Neuronal stem cell (in vitro differentiated cells): ENCODE measurements at regions not wholly inside any gene's neighbourhood (a gene's known extent, or its start where the extent isn't known, plus 50 kb on each side); places are given as distances from the start of the nearest gene placed in this dataset.

Experiments
- DNase-seq: peaks from one replicate; pipeline ENCODE4 v3.0.0-alpha.2; 2013; ENCODE audit warnings: low spot score
- H2AFZ ChIP-seq: one replicate; pipeline ENCODE4 v1.6.1; 2013; ENCODE audit warnings: mild to moderate bottlenecking, low read length, inconsistent platforms
- H2AK5ac ChIP-seq: 2 replicates; pipeline ENCODE4 v1.6.1; 2013; ENCODE audit warnings: low read depth, mild to moderate bottlenecking, inconsistent platforms, low read length, moderate library complexity, mixed read lengths
- H2BK120ac ChIP-seq: 2 replicates; pipeline ENCODE4 v1.6.1; 2013; ENCODE audit warnings: low read depth, mild to moderate bottlenecking, inconsistent platforms, low read length, moderate library complexity, mixed read lengths
- H2BK12ac ChIP-seq: one replicate; pipeline ENCODE4 v1.6.1; 2013; ENCODE audit warnings: low read length, inconsistent platforms
- H2BK15ac ChIP-seq: 2 replicates; pipeline ENCODE4 v1.6.1; 2013; ENCODE audit warnings: mild to moderate bottlenecking, low read length, inconsistent platforms, mixed read lengths
- H2BK5ac ChIP-seq: one replicate; pipeline ENCODE4 v1.6.1; 2013; ENCODE audit warnings: inconsistent platforms, mild to moderate bottlenecking, low read length, moderate library complexity
- H3K14ac ChIP-seq: one replicate; pipeline ENCODE4 v1.6.1; 2013; ENCODE audit warnings: low read length, inconsistent platforms
- H3K18ac ChIP-seq: 2 replicates; pipeline ENCODE4 v1.6.1; 2013; ENCODE audit warnings: low read length, inconsistent platforms
- H3K23ac ChIP-seq: 2 replicates; pipeline ENCODE4 v1.6.1; 2013; ENCODE audit warnings: low read depth, mild to moderate bottlenecking, mixed read lengths, low read length, inconsistent platforms; ENCODE audit not compliant: poor library complexity
- H3K27ac ChIP-seq: replicated peaks from 3 replicates; pipeline ENCODE4 v1.5.1; 2013; ENCODE audit warnings: low read length, inconsistent platforms
- H3K27me3 ChIP-seq, 3 experiments: 2 replicates each; pipeline ENCODE4 v1.6.1; 2013; ENCODE audit warnings: low read length in 3 of 3, mild to moderate bottlenecking in 2 of 3, inconsistent platforms in 1 of 3, low read depth in 1 of 3, mixed read lengths in 1 of 3, moderate library complexity in 1 of 3; ENCODE audit not compliant: control insufficient read depth in 3 of 3, insufficient read depth in 3 of 3
- H3K36me3 ChIP-seq, 2 donors: replicated peaks in 1 of 2; 2 replicates each; pipeline ENCODE4 v1.6.1; 2013; ENCODE audit warnings: low read length in 2 of 2; ENCODE audit not compliant: control insufficient read depth in 2 of 2, insufficient read depth in 2 of 2
- H3K4ac ChIP-seq: 2 replicates; pipeline ENCODE4 v1.6.1; 2013; ENCODE audit warnings: inconsistent platforms, mild to moderate bottlenecking, low read length, moderate library complexity
- H3K4me1 ChIP-seq, 2 donors: 1 replicate in 1 of 2; 2 replicates in 1 of 2; pipeline ENCODE4 v1.6.1; 2013; ENCODE audit warnings: low read length in 2 of 2, low read depth in 1 of 2; ENCODE audit not compliant: control insufficient read depth in 2 of 2, insufficient read depth in 1 of 2
- H3K4me2 ChIP-seq: one replicate; pipeline ENCODE4 v1.6.1; 2013; ENCODE audit warnings: mild to moderate bottlenecking, low read length, inconsistent platforms; ENCODE audit not compliant: insufficient read depth, poor library complexity, severe bottlenecking
- H3K4me3 ChIP-seq, 2 donors: 2 replicates each; pipeline ENCODE4 v1.5.1; 2013; ENCODE audit warnings: low read length in 2 of 2, mild to moderate bottlenecking in 2 of 2, inconsistent platforms in 1 of 2, moderate library complexity in 1 of 2
- H3K79me1 ChIP-seq: one replicate; pipeline ENCODE4 v1.6.1; 2013; ENCODE audit warnings: low read depth, mild to moderate bottlenecking, inconsistent platforms, low read length, moderate library complexity
- H3K9ac ChIP-seq: one replicate; pipeline ENCODE4 v1.6.1; 2013; ENCODE audit warnings: mild to moderate bottlenecking, low read depth, low read length, inconsistent platforms; ENCODE audit not compliant: poor library complexity
- H3K9me3 ChIP-seq, 2 donors: replicated peaks in 1 of 2; 2 replicates each; pipeline versions ENCODE3 to v1.6.1; 2013; ENCODE audit warnings: low read length in 2 of 2, mild to moderate bottlenecking in 2 of 2, inconsistent platforms in 1 of 2, low read depth in 1 of 2, mixed read lengths in 1 of 2, moderate library complexity in 1 of 2; ENCODE audit not compliant: control insufficient read depth in 2 of 2, insufficient read depth in 1 of 2
- H4K8ac ChIP-seq: one replicate; pipeline ENCODE4 v1.6.1; 2013; ENCODE audit warnings: low read depth, mild to moderate bottlenecking, inconsistent platforms, low read length, moderate library complexity
- H4K91ac ChIP-seq: one replicate; pipeline ENCODE4 v1.6.1; 2013; ENCODE audit warnings: low read length, low read depth, mild to moderate bottlenecking, inconsistent platforms; ENCODE audit not compliant: poor library complexity
- WGBS, 2 donors: extraction: QIAGEN DNeasy Blood & Tissue Kit; methylation state at CpG; one replicate each; pipeline ENCODE4 v1.1.7; 2013; ENCODE audit warnings: missing lambda C conversion rate in 2 of 2, mixed read lengths in 1 of 2; ENCODE audit not compliant: insufficient read length in 2 of 2, insufficient replicate concordance in 1 of 2; ENCODE audit errors: extremely low coverage in 2 of 2; 5-methylcytosine and 5-hydroxymethylcytosine counted together

GRCh38 chr3:8385848-8386620, 115.6 kb upstream of the LMCD1 start:
- Histone ChIP-seq H2BK12ac (no peak overlapping the region), H3K4me1 (no peaks in the 10 kb centered on the region), H3K4me3 (no peak overlapping the region), H2AK5ac (no peak overlapping the region), H3K14ac (no peak overlapping the region), H2BK15ac (no peak overlapping the region), H2AFZ (no peak overlapping the region), H3K9ac (no peak overlapping the region), H4K91ac (no peak overlapping the region), H3K36me3 (no peaks in the 10 kb centered on the region), H3K18ac (no peak overlapping the region), H3K79me1 (no peaks in the 10 kb centered on the region), H2BK120ac (no peak overlapping the region), H3K23ac (no peak overlapping the region), H3K27me3 (no peaks in the 10 kb centered on the region), H4K8ac (no peak overlapping the region), H3K27ac (no peak overlapping the region), H2BK5ac (no peak overlapping the region), H3K4ac (no peak overlapping the region), H3K4me2 (no peak overlapping the region), H3K9me3 (no peaks in the 10 kb centered on the region)
- no peak for DNase-seq
- WGBS, 2 donors = no CpG with 5 or more reads among the region's 4 CpGs

- Histone ChIP-seq H3K27ac (no peak overlapping the region), H2BK15ac (no peak overlapping the region), H3K4me3 (no peak overlapping the region), H3K4ac (no peak overlapping the region), H3K4me2 (no peak overlapping the region), H2BK120ac (no peak overlapping the region), H4K8ac (no peak overlapping the region), H2AK5ac (no peak overlapping the region), H2AFZ (no peak overlapping the region), H3K23ac (no peak overlapping the region), H2BK12ac (no peak overlapping the region), H3K79me1 (no peaks in the 10 kb centered on the region), H3K27me3 (no peaks in the 10 kb centered on the region), H3K4me1 (no peaks in the 10 kb centered on the region), H3K18ac (no peak overlapping the region), H2BK5ac (no peak overlapping the region), H3K36me3 (no peaks in the 10 kb centered on the region), H3K9ac (no peak overlapping the region), H4K91ac (no peak overlapping the region), H3K14ac (no peak overlapping the region), H3K9me3 (no peaks in the 10 kb centered on the region)
- WGBS, 2 donors = no CpG with 5 or more reads among the region's 4 CpGs
- no peak for DNase-seq
Observed at GRCh38 chr3:8387571-8387970, 114.1 kb upstream of the LMCD1 start.

- H2BK120ac ChIP-seq = no peak overlapping the region
- H3K4me3 ChIP-seq = no peak overlapping the region
- H4K8ac ChIP-seq = no peak overlapping the region
- H3K27me3 ChIP-seq = no peaks in the 10 kb centered on the region
- H3K27ac ChIP-seq = no peak overlapping the region
- no peaks in the 10 kb centered on the region for H3K79me1 ChIP-seq
- H2AK5ac ChIP-seq = no peak overlapping the region
- WGBS, 2 donors = no CpG with 5 or more reads among the region's 3 CpGs
- no peak for DNase-seq
- no peak overlapping the region for H2BK15ac ChIP-seq
- no peak overlapping the region for H3K4me2 ChIP-seq
- no peak overlapping the region for H2BK5ac ChIP-seq
- H2BK12ac ChIP-seq = no peak overlapping the region
- H3K9me3 ChIP-seq = peaks cover 0 to 3% of the 10 kb centered on the region in 2 donors
- H3K14ac ChIP-seq = no peak overlapping the region
- no peak overlapping the region for H3K18ac ChIP-seq
- H2AFZ ChIP-seq = no peak overlapping the region
- no peaks in the 10 kb centered on the region for H3K36me3 ChIP-seq
- H3K23ac ChIP-seq = no peak overlapping the region
- no peak overlapping the region for H4K91ac ChIP-seq
- H3K9ac ChIP-seq = no peak overlapping the region
- H3K4ac ChIP-seq = no peak overlapping the region
- no peaks in the 10 kb centered on the region for H3K4me1 ChIP-seq
Observed at GRCh38 chr3:8399686-8400085, 101.9 kb upstream of the LMCD1 start.

- H4K91ac ChIP-seq = no peak overlapping the region
- no peak overlapping the region for H4K8ac ChIP-seq
- H3K27ac ChIP-seq = no peak overlapping the region
- no peak overlapping the region for H2AFZ ChIP-seq
- H3K23ac ChIP-seq = no peak overlapping the region
- no peak overlapping the region for H3K4me2 ChIP-seq
- H3K9ac ChIP-seq = no peak overlapping the region
- peaks cover 0 to 3% of the 10 kb centered on the region in 2 donors for H3K9me3 ChIP-seq
- H2BK15ac ChIP-seq = no peak overlapping the region
- H3K14ac ChIP-seq = no peak overlapping the region
- no peak overlapping the region for H2BK120ac ChIP-seq
- H3K18ac ChIP-seq = no peak overlapping the region
- H3K4me1 ChIP-seq = no peaks in the 10 kb centered on the region
- no peak overlapping the region for H3K4me3 ChIP-seq
- DNase-seq = no peak
- H2BK5ac ChIP-seq = no peak overlapping the region
- no peaks in the 10 kb centered on the region for H3K27me3 ChIP-seq
- no peaks in the 10 kb centered on the region for H3K36me3 ChIP-seq
- no CpG with 5 or more reads among the region's 1 CpG for WGBS, 2 donors
- H3K79me1 ChIP-seq = no peaks in the 10 kb centered on the region
- H3K4ac ChIP-seq = no peak overlapping the region
- H2BK12ac ChIP-seq = no peak overlapping the region
- H2AK5ac ChIP-seq = no peak overlapping the region
Observed at GRCh38 chr3:8400911-8401310, 100.7 kb upstream of the LMCD1 start.
